ENCODE measurements at regions not wholly inside any gene's neighbourhood (a gene's known extent, or its start where the extent isn't known, plus 50 kb on each side); places are given as distances from the start of the nearest gene placed in this dataset.

GRCh38 chr13:111861319-111861718, 205.6 kb upstream of the SOX1 start:
- CTCF ChIA-PET = no interaction called here
- POLR2A ChIA-PET = no interaction called here
- no peak for TF ChIP-seq HDGF (IDR thresholded peaks at IDR 0.05; ENCODE audit: borderline replicate concordance)
- no peak for TF ChIP-seq SP1 (IDR thresholded peaks at IDR 0.05)
- no peak for TF ChIP-seq L3MBTL2 (conservative IDR thresholded peaks at IDR 0.05)
- no peak for TF ChIP-seq NFRKB (IDR thresholded peaks at IDR 0.05)
- no peak for TF ChIP-seq LEF1 (IDR thresholded peaks at IDR 0.05; ENCODE audit: borderline replicate concordance)
- no peak for TF ChIP-seq CTBP1 (IDR thresholded peaks at IDR 0.05; ENCODE audit: borderline replicate concordance)
- no peak for TF ChIP-seq ZNF384 (IDR thresholded peaks at IDR 0.05)
- no peak for TF ChIP-seq FOXA1 (IDR thresholded peaks at IDR 0.05)
- TF ChIP-seq SUZ12 (IDR thresholded peaks at IDR 0.05) = no peak
- TF ChIP-seq TARDBP (IDR thresholded peaks at IDR 0.05) = no peak
- TF ChIP-seq FOXM1 (IDR thresholded peaks at IDR 0.05; ENCODE audit: borderline replicate concordance) = no peak
- TF ChIP-seq PKNOX1 (IDR thresholded peaks at IDR 0.05) = no peak
- TF ChIP-seq BHLHE40 (IDR thresholded peaks at IDR 0.05; ENCODE audit: borderline replicate concordance) = no peak
- TF ChIP-seq ELF4 (IDR thresholded peaks at IDR 0.05) = no peak
- no peak for TF ChIP-seq ARNT (IDR thresholded peaks at IDR 0.05)
- no peak for TF ChIP-seq FOXK2 (IDR thresholded peaks at IDR 0.05)
- no peak for DNase-seq (ENCODE audit: extremely low spot score)

GRCh38 chr13:111861766-111862366, 205.1 kb upstream of the SOX1 start:
- ChIA-PET POLR2A (no interaction called here), CTCF (no interaction called here)
- TF ChIP-seq FOXM1 (IDR thresholded peaks at IDR 0.05; ENCODE audit: borderline replicate concordance) (no peak), NFRKB (IDR thresholded peaks at IDR 0.05) (no peak), CTBP1 (IDR thresholded peaks at IDR 0.05; ENCODE audit: borderline replicate concordance) (no peak), BHLHE40 (IDR thresholded peaks at IDR 0.05; ENCODE audit: borderline replicate concordance) (no peak), SUZ12 (IDR thresholded peaks at IDR 0.05) (no peak), ZNF384 (IDR thresholded peaks at IDR 0.05) (no peak), HDGF (IDR thresholded peaks at IDR 0.05; ENCODE audit: borderline replicate concordance) (no peak), L3MBTL2 (conservative IDR thresholded peaks at IDR 0.05) (no peak), FOXA1 (IDR thresholded peaks at IDR 0.05) (no peak), FOXK2 (IDR thresholded peaks at IDR 0.05) (no peak), TARDBP (IDR thresholded peaks at IDR 0.05) (no peak), PKNOX1 (IDR thresholded peaks at IDR 0.05) (no peak), ARNT (IDR thresholded peaks at IDR 0.05) (no peak), SP1 (IDR thresholded peaks at IDR 0.05) (no peak), LEF1 (IDR thresholded peaks at IDR 0.05; ENCODE audit: borderline replicate concordance) (no peak), ELF4 (IDR thresholded peaks at IDR 0.05) (no peak)
- DNase-seq (ENCODE audit: extremely low spot score) = no peak

- CTCF ChIA-PET = no interaction called here
- POLR2A ChIA-PET = no interaction called here
- no peak for DNase-seq (ENCODE audit: extremely low spot score)
- TF ChIP-seq NFRKB (IDR thresholded peaks at IDR 0.05) = no peak
- no peak for TF ChIP-seq SUZ12 (IDR thresholded peaks at IDR 0.05)
- no peak for TF ChIP-seq BHLHE40 (IDR thresholded peaks at IDR 0.05; ENCODE audit: borderline replicate concordance)
- no peak for TF ChIP-seq CTBP1 (IDR thresholded peaks at IDR 0.05; ENCODE audit: borderline replicate concordance)
- TF ChIP-seq SP1 (IDR thresholded peaks at IDR 0.05) = no peak
- no peak for TF ChIP-seq LEF1 (IDR thresholded peaks at IDR 0.05; ENCODE audit: borderline replicate concordance)
- TF ChIP-seq ARNT (IDR thresholded peaks at IDR 0.05) = no peak
- no peak for TF ChIP-seq L3MBTL2 (conservative IDR thresholded peaks at IDR 0.05)
- TF ChIP-seq PKNOX1 (IDR thresholded peaks at IDR 0.05) = no peak
- TF ChIP-seq FOXA1 (IDR thresholded peaks at IDR 0.05) = no peak
- no peak for TF ChIP-seq ELF4 (IDR thresholded peaks at IDR 0.05)
- no peak for TF ChIP-seq TARDBP (IDR thresholded peaks at IDR 0.05)
- TF ChIP-seq FOXM1 (IDR thresholded peaks at IDR 0.05; ENCODE audit: borderline replicate concordance) = no peak
- no peak for TF ChIP-seq ZNF384 (IDR thresholded peaks at IDR 0.05)
Observed at GRCh38 chr13:111862836-111863815, 203.8 kb upstream of the SOX1 start.

- DNase-seq (ENCODE audit: extremely low spot score) = no peak
- POLR2A ChIA-PET = no interaction called here
- CTCF ChIA-PET = no interaction called here
- TF ChIP-seq NFRKB (IDR thresholded peaks at IDR 0.05) = no peak
- TF ChIP-seq ZNF384 (IDR thresholded peaks at IDR 0.05) = no peak
- TF ChIP-seq L3MBTL2 (conservative IDR thresholded peaks at IDR 0.05) = no peak
- no peak for TF ChIP-seq BHLHE40 (IDR thresholded peaks at IDR 0.05; ENCODE audit: borderline replicate concordance)
- TF ChIP-seq ELF4 (IDR thresholded peaks at IDR 0.05) = no peak
- TF ChIP-seq FOXA1 (IDR thresholded peaks at IDR 0.05) = no peak
- no peak for TF ChIP-seq FOXK2 (IDR thresholded peaks at IDR 0.05)
- TF ChIP-seq CTBP1 (IDR thresholded peaks at IDR 0.05; ENCODE audit: borderline replicate concordance) = no peak
- no peak for TF ChIP-seq PKNOX1 (IDR thresholded peaks at IDR 0.05)
- no peak for TF ChIP-seq HDGF (IDR thresholded peaks at IDR 0.05; ENCODE audit: borderline replicate concordance)
- no peak for TF ChIP-seq LEF1 (IDR thresholded peaks at IDR 0.05; ENCODE audit: borderline replicate concordance)
Observed at GRCh38 chr13:111864566-111864965, 202.4 kb upstream of the SOX1 start.

GRCh38 chr13:111865046-111865445, 201.9 kb upstream of the SOX1 start:
- POLR2A ChIA-PET = no interaction called here
- CTCF ChIA-PET = no interaction called here

More at GRCh38 chr13:111865046-111865445, 201.9 kb upstream of the SOX1 start:
- TF ChIP-seq ZNF384 (IDR thresholded peaks at IDR 0.05) (no peak), NFRKB (IDR thresholded peaks at IDR 0.05) (no peak), FOXA1 (IDR thresholded peaks at IDR 0.05) (no peak), CTBP1 (IDR thresholded peaks at IDR 0.05; ENCODE audit: borderline replicate concordance) (no peak), L3MBTL2 (conservative IDR thresholded peaks at IDR 0.05) (no peak), ELF4 (IDR thresholded peaks at IDR 0.05) (no peak), SP1 (IDR thresholded peaks at IDR 0.05) (no peak), ARNT (IDR thresholded peaks at IDR 0.05) (no peak)
- no peak for DNase-seq (ENCODE audit: extremely low spot score)

Measured in HEK293T (cell line).